RCC 7860 (cell line): ENCODE measurements at regions not wholly inside any gene's neighbourhood (a gene's known extent, or its start where the extent isn't known, plus 50 kb on each side); places are given as distances from the start of the nearest gene placed in this dataset.

Experiments used
- DNase-seq: peaks from one replicate; pipeline ENCODE4 v3.0.0-alpha.2; 2015; ENCODE audit warnings: low spot score
- FAIRE-seq: peaks from 2 replicates; lab custom pipeline; 2012; peaks lifted over from hg19 to GRCh38; lab: Jason Lieb, UNC

- FAIRE-seq (no peak), DNase-seq (no peak)
Observed at GRCh38 chr17:53353919-53354351, 468.8 kb upstream of the KIF2B start.

GRCh38 chr17:53344778-53345177 lies 477.9 kb upstream of the KIF2B start:
- FAIRE-seq: no peak

GRCh38 chr17:53336281-53336680 lies 486.4 kb upstream of the KIF2B start:
- FAIRE-seq (peak; percentile 38), DNase-seq (peak; percentile 75)

More at GRCh38 chr17:53344778-53345177, 477.9 kb upstream of the KIF2B start:
- DNase-seq: no peak

- FAIRE-seq (no peak), DNase-seq (no peak)
Observed at GRCh38 chr17:53335443-53335842, 487.3 kb upstream of the KIF2B start.

GRCh38 chr17:53330756-53331155 lies 492.0 kb upstream of the KIF2B start:
- DNase-seq: no peak
- FAIRE-seq: no peak

GRCh38 chr17:53321651-53322050 lies 501.1 kb upstream of the KIF2B start:
- FAIRE-seq (no peak), DNase-seq (no peak)

GRCh38 chr17:53319947-53320346 lies 502.8 kb upstream of the KIF2B start:
- FAIRE-seq (no peak), DNase-seq (no peak)

- FAIRE-seq: no peak
Observed at GRCh38 chr17:53316988-53317387, 505.7 kb upstream of the KIF2B start.

GRCh38 chr17:53316073-53316472 lies 506.7 kb upstream of the KIF2B start:
- FAIRE-seq: no peak

More at GRCh38 chr17:53316988-53317387, 505.7 kb upstream of the KIF2B start:
- DNase-seq: no peak

GRCh38 chr17:53314521-53314920 lies 508.2 kb upstream of the KIF2B start:
- DNase-seq (no peak), FAIRE-seq (no peak)

More at GRCh38 chr17:53316073-53316472, 506.7 kb upstream of the KIF2B start:
- no peak for DNase-seq

GRCh38 chr17:53313746-53314145 lies 509.0 kb upstream of the KIF2B start:
- FAIRE-seq (no peak), DNase-seq (peak; percentile 23)

- FAIRE-seq (no peak), DNase-seq (no peak)
Observed at GRCh38 chr17:53278466-53278865, 544.3 kb upstream of the KIF2B start.

- no peak for DNase-seq
- no peak for FAIRE-seq
Observed at GRCh38 chr17:53273126-53273525, 549.6 kb upstream of the KIF2B start.

GRCh38 chr17:53270936-53271335 lies 551.8 kb upstream of the KIF2B start:
- FAIRE-seq: no peak
- no peak for DNase-seq

GRCh38 chr17:53264730-53265129 lies 558.0 kb upstream of the KIF2B start:
- DNase-seq: no peak
- no peak for FAIRE-seq

GRCh38 chr17:53253956-53254597 lies 568.6 kb upstream of the KIF2B start:
- FAIRE-seq (no peak), DNase-seq (no peak)

GRCh38 chr17:53249036-53249435 lies 573.7 kb upstream of the KIF2B start:
- FAIRE-seq (no peak), DNase-seq (no peak)

- FAIRE-seq (no peak), DNase-seq (no peak)
Observed at GRCh38 chr17:53234138-53234537, 588.6 kb upstream of the KIF2B start.

- FAIRE-seq: peak; percentile 24
- no peak for DNase-seq
Observed at GRCh38 chr17:53227514-53227913, 595.2 kb upstream of the KIF2B start.

GRCh38 chr17:53227111-53227510 lies 595.6 kb upstream of the KIF2B start:
- FAIRE-seq (no peak), DNase-seq (no peak)

GRCh38 chr17:53219821-53220220 lies 602.9 kb upstream of the KIF2B start:
- no peak for FAIRE-seq
- DNase-seq: no peak

- DNase-seq (no peak), FAIRE-seq (no peak)
Observed at GRCh38 chr17:53218723-53219122, 604.0 kb upstream of the KIF2B start.

- FAIRE-seq (no peak), DNase-seq (no peak)
Observed at GRCh38 chr17:53217311-53217710, 605.4 kb upstream of the KIF2B start.
